Mesothelial cell of epicardium (in vitro differentiated cells): ENCODE measurements at regions not wholly inside any gene's neighbourhood (a gene's known extent, or its start where the extent isn't known, plus 50 kb on each side); places are given as distances from the start of the nearest gene placed in this dataset.

Source experiments
- DNase-seq, 2 experiments: peaks; one replicate each; pipeline ENCODE4 v3.0.0; 2021; ENCODE audit warnings: low spot score in 2 of 2; ENCODE audit not compliant: unreplicated experiment in 2 of 2
- H3K27ac Mint-ChIP-seq: 2 replicates; pipeline ENCODE4 v1.8.0; 2021; ENCODE audit warnings: mixed read lengths
- H3K27me3 Mint-ChIP-seq: 2 replicates; pipeline ENCODE4 v1.8.0; 2021; ENCODE audit warnings: low read depth, mixed read lengths
- H3K36me3 Mint-ChIP-seq: 2 replicates; pipeline ENCODE4 v1.8.0; 2021; ENCODE audit warnings: mixed read lengths
- H3K4me1 Mint-ChIP-seq: 2 replicates; pipeline ENCODE4 v1.8.0; 2021; ENCODE audit warnings: mixed read lengths
- H3K4me3 Mint-ChIP-seq: 2 replicates; pipeline ENCODE4 v1.8.0; 2021; ENCODE audit warnings: mild to moderate bottlenecking, moderate library complexity, mixed read lengths
- H3K9me3 Mint-ChIP-seq: 2 replicates; pipeline ENCODE4 v1.8.0; 2021; ENCODE audit warnings: mixed read lengths
- TF ChIP-seq, protein P1 (sequence below): fragments of 200-600 bp; sonication (generic); IDR thresholded peaks from one replicate; pipeline ENCODE4 v1.5.0; 2021; ENCODE audit warnings: antibody characterized with exemption; ENCODE audit not compliant: unreplicated experiment

DNA sequence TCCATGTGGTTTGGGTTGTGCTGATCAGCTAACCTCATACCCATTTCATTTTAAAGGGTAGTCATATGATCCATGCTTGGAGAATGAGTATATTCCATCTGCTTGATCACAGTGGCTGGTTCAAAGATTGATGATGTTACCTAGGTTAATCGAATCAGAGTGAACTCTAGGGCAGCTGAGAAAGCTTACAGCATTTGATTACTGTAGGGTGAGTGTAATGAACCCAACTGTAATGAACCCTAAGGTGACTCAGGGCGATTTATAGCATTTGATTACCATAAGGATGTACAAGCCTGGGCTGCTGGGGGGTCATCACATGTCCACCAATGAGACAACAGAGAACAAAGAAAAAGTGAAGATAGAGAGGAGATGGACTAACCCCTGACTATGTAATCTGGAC lies 523.1 kb downstream of the ADRA2A start:
- Mint-ChIP-seq H3K4me1 (no peaks in the 10 kb centered on the region), H3K9me3 (no peaks in the 10 kb centered on the region), H3K36me3 (no peaks in the 10 kb centered on the region), H3K4me3 (no peak overlapping the region), H3K27me3 (peaks cover 27% of the 10 kb centered on the region), H3K27ac (no peak overlapping the region)
- TF ChIP-seq, protein P1, sequence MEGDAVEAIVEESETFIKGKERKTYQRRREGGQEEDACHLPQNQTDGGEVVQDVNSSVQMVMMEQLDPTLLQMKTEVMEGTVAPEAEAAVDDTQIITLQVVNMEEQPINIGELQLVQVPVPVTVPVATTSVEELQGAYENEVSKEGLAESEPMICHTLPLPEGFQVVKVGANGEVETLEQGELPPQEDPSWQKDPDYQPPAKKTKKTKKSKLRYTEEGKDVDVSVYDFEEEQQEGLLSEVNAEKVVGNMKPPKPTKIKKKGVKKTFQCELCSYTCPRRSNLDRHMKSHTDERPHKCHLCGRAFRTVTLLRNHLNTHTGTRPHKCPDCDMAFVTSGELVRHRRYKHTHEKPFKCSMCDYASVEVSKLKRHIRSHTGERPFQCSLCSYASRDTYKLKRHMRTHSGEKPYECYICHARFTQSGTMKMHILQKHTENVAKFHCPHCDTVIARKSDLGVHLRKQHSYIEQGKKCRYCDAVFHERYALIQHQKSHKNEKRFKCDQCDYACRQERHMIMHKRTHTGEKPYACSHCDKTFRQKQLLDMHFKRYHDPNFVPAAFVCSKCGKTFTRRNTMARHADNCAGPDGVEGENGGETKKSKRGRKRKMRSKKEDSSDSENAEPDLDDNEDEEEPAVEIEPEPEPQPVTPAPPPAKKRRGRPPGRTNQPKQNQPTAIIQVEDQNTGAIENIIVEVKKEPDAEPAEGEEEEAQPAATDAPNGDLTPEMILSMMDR: no peak
- DNase-seq: no peak

DNA sequence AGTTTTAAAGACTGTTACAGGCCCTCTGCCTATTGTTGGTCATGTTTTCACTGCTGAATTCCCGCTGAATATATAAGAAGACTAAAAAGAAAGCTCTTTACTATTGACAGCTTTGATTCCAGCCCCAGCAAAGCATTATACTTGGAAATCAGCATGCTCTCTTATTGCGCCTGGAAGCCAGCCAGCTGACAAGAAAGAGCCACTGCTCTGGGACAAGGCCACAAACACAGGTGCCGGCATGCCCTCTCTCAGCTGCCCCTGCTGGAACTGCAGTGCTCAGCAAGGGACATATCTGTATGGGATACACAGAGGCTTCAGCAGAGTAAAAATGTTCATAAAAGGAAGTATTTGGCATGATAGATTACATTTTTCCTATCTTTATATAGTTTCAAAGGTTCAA lies 523.9 kb downstream of the ADRA2A start:
- Mint-ChIP-seq H3K27me3 (peaks cover 20% of the 10 kb centered on the region), H3K9me3 (no peaks in the 10 kb centered on the region), H3K4me3 (no peak overlapping the region), H3K36me3 (no peaks in the 10 kb centered on the region), H3K4me1 (no peaks in the 10 kb centered on the region), H3K27ac (no peak overlapping the region)
- DNase-seq: no peak
- TF ChIP-seq, protein P1: no peak

DNA sequence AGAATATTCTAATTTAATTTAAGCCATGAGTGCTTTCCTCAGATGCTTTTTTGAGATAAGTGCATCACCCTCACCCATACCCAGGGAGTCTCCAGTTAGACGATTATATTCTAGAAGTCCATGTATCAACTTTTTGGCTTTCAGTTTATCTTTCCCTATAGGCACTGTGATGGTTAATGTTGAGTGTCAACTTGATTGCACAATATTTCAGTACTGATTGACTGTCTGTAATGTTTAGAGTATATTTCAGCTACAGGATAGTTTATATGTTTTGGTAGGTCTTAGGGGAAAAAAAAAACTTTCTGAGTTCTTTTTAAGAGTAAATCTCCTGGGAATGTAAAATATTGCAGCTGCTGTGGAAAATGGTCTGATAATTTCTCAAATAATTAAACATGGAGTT lies 535.4 kb downstream of the ADRA2A start:
- Mint-ChIP-seq H3K36me3 (no peaks in the 10 kb centered on the region), H3K4me3 (no peak overlapping the region), H3K9me3 (peaks cover 10% of the 10 kb centered on the region), H3K4me1 (no peaks in the 10 kb centered on the region), H3K27me3 (peaks cover 3% of the 10 kb centered on the region), H3K27ac (no peak overlapping the region)
- TF ChIP-seq, protein P1: no peak
- no peak for DNase-seq

DNA sequence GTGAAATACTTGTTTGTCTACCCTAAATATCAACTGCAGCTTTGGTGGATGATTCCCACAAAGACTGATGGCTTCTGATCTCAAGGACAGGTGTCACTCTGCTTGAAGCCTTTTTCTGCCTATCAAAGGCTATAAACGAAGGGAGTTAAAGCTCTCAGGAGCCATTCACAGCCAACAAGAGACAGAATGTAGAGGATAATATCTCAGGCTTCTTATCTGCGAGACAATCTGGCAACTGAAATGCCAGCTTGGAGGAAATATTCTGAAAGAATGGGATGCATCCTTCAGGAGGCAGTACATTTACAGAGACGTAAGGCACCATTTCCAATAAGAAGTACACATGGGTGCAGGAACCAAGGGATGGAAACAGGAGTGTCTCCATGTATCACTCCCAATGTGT lies 549.4 kb downstream of the GPAM start:
- Mint-ChIP-seq H3K4me1 (no peaks in the 10 kb centered on the region), H3K4me3 (no peak overlapping the region), H3K27me3 (no peaks in the 10 kb centered on the region), H3K36me3 (no peaks in the 10 kb centered on the region), H3K27ac (no peak overlapping the region), H3K9me3 (peaks cover 31% of the 10 kb centered on the region)
- TF ChIP-seq, protein P1: no peak
- no peak for DNase-seq

DNA sequence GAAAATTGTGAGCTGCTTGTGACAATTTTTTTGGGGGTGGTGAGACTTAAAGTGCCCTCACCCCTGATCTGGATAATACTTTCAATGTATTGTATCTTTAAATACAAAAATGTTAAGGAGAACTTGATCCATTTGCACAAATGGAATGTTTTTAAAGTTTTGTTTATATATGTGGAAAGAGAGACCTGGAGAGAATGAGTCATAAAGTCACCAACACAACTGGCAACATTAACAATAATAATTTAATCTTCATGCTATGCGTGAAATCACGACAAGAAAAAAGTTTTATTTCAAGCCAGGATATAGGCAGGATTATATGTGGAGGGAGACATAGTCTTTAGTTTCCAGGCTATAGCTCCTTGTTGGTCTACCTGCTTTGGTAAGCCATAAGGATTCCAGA lies 537.5 kb downstream of the GPAM start:
- Mint-ChIP-seq H3K9me3 (peaks cover 33% of the 10 kb centered on the region), H3K36me3 (no peaks in the 10 kb centered on the region), H3K27ac (no peak overlapping the region)

More for the DNA sequence above, 537.5 kb downstream of the GPAM start:
- Mint-ChIP-seq H3K27me3 (no peaks in the 10 kb centered on the region), H3K4me3 (no peak overlapping the region), H3K4me1 (no peaks in the 10 kb centered on the region)
- TF ChIP-seq, protein P1: no peak
- no peak for DNase-seq
